ENCODE measurements at regions not wholly inside any gene's neighbourhood (a gene's known extent, or its start where the extent isn't known, plus 50 kb on each side); places are given as distances from the start of the nearest gene placed in this dataset.

DNA sequence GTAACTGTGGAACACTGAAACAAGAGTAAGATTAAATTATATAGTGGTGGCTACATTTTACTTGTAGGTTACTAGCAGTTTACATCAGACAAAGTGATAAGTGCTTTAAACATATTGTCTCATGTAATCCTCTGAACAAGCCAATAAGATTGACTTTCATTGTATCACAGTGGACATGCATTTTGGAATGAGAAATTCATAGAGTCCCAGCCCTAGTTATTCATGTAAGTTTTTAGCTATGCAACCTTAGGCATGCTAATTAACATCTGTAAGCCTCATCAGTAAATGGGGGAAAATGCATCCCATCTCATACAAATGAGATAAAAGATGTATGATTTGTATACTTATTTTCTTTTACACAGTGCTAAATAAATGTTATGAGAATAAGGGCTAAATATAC, 1038.1 kb upstream of the ADGRL4 start:
- Histone ChIP-seq H3K27me3 (replicated peaks; ENCODE audit: control insufficient read depth, insufficient read depth, low read length) (no peaks in the 10 kb centered on the region), H3K9me3 (no peaks in the 10 kb centered on the region), H3K4me1 (no peaks in the 10 kb centered on the region), H3K4me3 (ENCODE audit: low read depth, low read length) (no peak overlapping the region), H3K36me3 (ENCODE audit: control insufficient read depth, insufficient read depth, low read length) (no peaks in the 10 kb centered on the region)
- no TSS peak for BruUV-seq (replicated peaks)
- peaks cover 5% of the 10 kb centered on the region for H3K27me3 Mint-ChIP-seq (ENCODE audit: insufficient read depth, unreplicated experiment)
- no peaks in the 10 kb centered on the region for H3K4me1 Mint-ChIP-seq (ENCODE audit: low read depth, unreplicated experiment)
- H3K4me3 Mint-ChIP-seq (ENCODE audit: unreplicated experiment): no peak overlapping the region
- TF ChIP-seq, protein P1, sequence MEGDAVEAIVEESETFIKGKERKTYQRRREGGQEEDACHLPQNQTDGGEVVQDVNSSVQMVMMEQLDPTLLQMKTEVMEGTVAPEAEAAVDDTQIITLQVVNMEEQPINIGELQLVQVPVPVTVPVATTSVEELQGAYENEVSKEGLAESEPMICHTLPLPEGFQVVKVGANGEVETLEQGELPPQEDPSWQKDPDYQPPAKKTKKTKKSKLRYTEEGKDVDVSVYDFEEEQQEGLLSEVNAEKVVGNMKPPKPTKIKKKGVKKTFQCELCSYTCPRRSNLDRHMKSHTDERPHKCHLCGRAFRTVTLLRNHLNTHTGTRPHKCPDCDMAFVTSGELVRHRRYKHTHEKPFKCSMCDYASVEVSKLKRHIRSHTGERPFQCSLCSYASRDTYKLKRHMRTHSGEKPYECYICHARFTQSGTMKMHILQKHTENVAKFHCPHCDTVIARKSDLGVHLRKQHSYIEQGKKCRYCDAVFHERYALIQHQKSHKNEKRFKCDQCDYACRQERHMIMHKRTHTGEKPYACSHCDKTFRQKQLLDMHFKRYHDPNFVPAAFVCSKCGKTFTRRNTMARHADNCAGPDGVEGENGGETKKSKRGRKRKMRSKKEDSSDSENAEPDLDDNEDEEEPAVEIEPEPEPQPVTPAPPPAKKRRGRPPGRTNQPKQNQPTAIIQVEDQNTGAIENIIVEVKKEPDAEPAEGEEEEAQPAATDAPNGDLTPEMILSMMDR (IDR thresholded peaks at IDR 0.05; ENCODE audit: insufficient read depth in 1 of 2, low read depth in 1 of 2, low read length in 1 of 2, severe bottlenecking in 1 of 2, unreplicated experiment in 1 of 2): no peak
- DNase-seq: no peak
- ChIA-PET POLR2A (no interaction called here), CTCF (no interaction called here)
- intact Hi-C loops (cut with micrococcal nuclease; ENCODE audit: unreplicated experiment): no loop called here
- H3K9me3 Mint-ChIP-seq (ENCODE audit: unreplicated experiment): no peaks in the 10 kb centered on the region
- H3K27ac Mint-ChIP-seq (ENCODE audit: unreplicated experiment): no peak overlapping the region
- no peaks in the 10 kb centered on the region for H3K36me3 Mint-ChIP-seq (ENCODE audit: insufficient read depth, unreplicated experiment)

DNA sequence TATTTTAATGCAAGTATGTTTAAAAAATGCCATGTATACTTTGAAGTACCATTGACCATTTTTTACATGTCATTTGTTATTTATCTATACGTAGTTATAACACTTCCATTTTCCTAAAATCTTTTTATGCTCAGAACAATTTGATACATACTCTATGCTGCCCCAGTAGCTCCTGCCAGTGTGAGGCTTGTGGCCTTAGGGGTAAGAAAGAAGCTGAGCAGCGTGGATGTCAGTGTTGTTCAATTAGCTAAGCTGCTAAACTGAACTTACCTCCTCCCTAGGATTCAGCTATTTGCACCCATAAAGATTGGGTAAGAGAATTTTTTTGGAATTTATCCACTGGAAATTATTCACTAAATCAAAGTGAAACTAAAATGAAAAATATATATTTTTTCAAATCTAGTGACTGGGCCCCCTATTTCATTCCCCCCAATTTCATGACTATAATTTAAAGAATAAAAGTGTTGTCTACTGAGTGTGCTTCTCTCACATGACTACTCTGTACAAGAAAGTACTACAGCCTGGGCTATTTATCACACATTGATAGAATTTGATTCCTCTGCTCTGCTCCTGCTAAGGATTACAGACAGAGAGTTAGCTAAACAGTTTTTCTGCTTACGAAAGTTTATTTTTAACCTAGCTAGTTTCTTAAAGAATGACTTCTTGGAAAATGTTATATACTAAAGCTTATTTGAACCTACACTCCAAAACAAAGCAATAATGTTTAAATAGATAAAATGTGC, 1030.3 kb upstream of the ADGRL4 start:
- no peaks in the 10 kb centered on the region for H3K9me3 Mint-ChIP-seq (ENCODE audit: unreplicated experiment)
- no peaks in the 10 kb centered on the region for H3K4me1 Mint-ChIP-seq (ENCODE audit: low read depth, unreplicated experiment)
- ChIA-PET CTCF (no interaction called here), POLR2A (no interaction called here)
- no peaks in the 10 kb centered on the region for H3K27me3 ChIP-seq (replicated peaks; ENCODE audit: control insufficient read depth, insufficient read depth, low read length)
- no peak overlapping the region for H3K4me3 Mint-ChIP-seq (ENCODE audit: unreplicated experiment)
- no peaks in the 10 kb centered on the region for H3K36me3 Mint-ChIP-seq (ENCODE audit: insufficient read depth, unreplicated experiment)
- no TSS peak for BruUV-seq (replicated peaks)
- intact Hi-C loops (cut with micrococcal nuclease; ENCODE audit: unreplicated experiment): no loop called here
- no peak overlapping the region for H3K4me3 ChIP-seq (ENCODE audit: low read depth, low read length)
- TF ChIP-seq, protein P1 (IDR thresholded peaks at IDR 0.05; ENCODE audit: insufficient read depth in 1 of 2, low read depth in 1 of 2, low read length in 1 of 2, severe bottlenecking in 1 of 2, unreplicated experiment in 1 of 2): no peak
- H3K27ac Mint-ChIP-seq (ENCODE audit: unreplicated experiment): no peak overlapping the region
- peaks cover 2% of the 10 kb centered on the region for H3K27me3 Mint-ChIP-seq (ENCODE audit: insufficient read depth, unreplicated experiment)
- no peaks in the 10 kb centered on the region for H3K4me1 ChIP-seq
- H3K9me3 ChIP-seq: no peaks in the 10 kb centered on the region
- H3K36me3 ChIP-seq (ENCODE audit: control insufficient read depth, insufficient read depth, low read length): no peaks in the 10 kb centered on the region
- DNase-seq: no peak

DNA sequence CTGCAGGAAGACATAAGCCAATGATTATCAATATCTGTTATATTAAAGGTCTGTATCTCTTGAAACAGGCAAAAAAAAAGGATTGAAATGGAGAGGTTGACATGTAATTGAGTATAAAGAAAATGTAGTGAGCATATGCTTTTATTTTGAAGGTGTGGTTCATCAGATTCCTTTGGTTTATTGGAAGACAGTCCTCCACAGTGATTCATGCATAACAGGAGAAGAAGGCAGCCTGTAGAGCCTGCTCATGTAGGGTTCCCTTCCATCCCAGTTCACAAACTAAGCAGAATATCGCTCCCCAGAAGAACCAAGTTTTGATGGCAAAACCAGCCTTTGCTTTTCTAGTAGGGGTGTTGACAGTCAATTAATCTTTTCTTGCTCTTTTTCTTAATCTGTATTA, 1016.8 kb upstream of the ADGRL4 start:
- Mint-ChIP-seq H3K9me3 (ENCODE audit: unreplicated experiment) (no peaks in the 10 kb centered on the region), H3K27ac (ENCODE audit: unreplicated experiment) (no peak overlapping the region), H3K4me1 (ENCODE audit: low read depth, unreplicated experiment) (no peaks in the 10 kb centered on the region), H3K27me3 (ENCODE audit: insufficient read depth, unreplicated experiment) (no peaks in the 10 kb centered on the region), H3K36me3 (ENCODE audit: insufficient read depth, unreplicated experiment) (no peaks in the 10 kb centered on the region), H3K4me3 (ENCODE audit: unreplicated experiment) (no peak overlapping the region)
- H3K9me3 ChIP-seq: no peaks in the 10 kb centered on the region
- ChIA-PET POLR2A (no interaction called here), CTCF (no interaction called here)
- no peaks in the 10 kb centered on the region for H3K36me3 ChIP-seq (ENCODE audit: control insufficient read depth, insufficient read depth, low read length)
- no peaks in the 10 kb centered on the region for H3K4me1 ChIP-seq
- intact Hi-C loops (cut with micrococcal nuclease; ENCODE audit: unreplicated experiment): no loop called here
- no TSS peak for BruUV-seq (replicated peaks)
- H3K27me3 ChIP-seq (replicated peaks; ENCODE audit: control insufficient read depth, insufficient read depth, low read length): no peaks in the 10 kb centered on the region
- DNase-seq: no peak
- no peak overlapping the region for H3K4me3 ChIP-seq (ENCODE audit: low read depth, low read length)
- TF ChIP-seq, protein P1 (IDR thresholded peaks at IDR 0.05; ENCODE audit: insufficient read depth in 1 of 2, low read depth in 1 of 2, low read length in 1 of 2, severe bottlenecking in 1 of 2, unreplicated experiment in 1 of 2): no peak

Measured in Caco-2 (cell line).